SK-N-SH (cell line): ENCODE measurements at regions not wholly inside any gene's neighbourhood (a gene's known extent, or its start where the extent isn't known, plus 50 kb on each side); places are given as distances from the start of the nearest gene placed in this dataset.

ENCODE experiments used
- CTCF ChIA-PET: fragments of 300-600, 350-600 bp; formaldehyde crosslinking; extraction: SDS; loops from one replicate; lab custom pipeline; 2021; lab: Yijun Ruan, JAX
- POLR2A ChIA-PET: fragments of 350-600 bp; sonication (Branson Sonifier 250); formaldehyde crosslinking; extraction: SDS; loops from one replicate; lab custom pipeline; 2020; ENCODE audit warnings: antibody characterized with exemption, inconsistent platforms; lab: Yijun Ruan, JAX
- DNase-seq: peaks from one replicate; pipeline ENCODE4 v3.0.0; 2012
- H2AFZ ChIP-seq: fragments of 200-600 bp; sonication (generic); 2 replicates; pipeline ENCODE4 v1.8.1; 2016; ENCODE audit warnings: antibody characterized with exemption, mild to moderate bottlenecking, low read depth
- H3F3A ChIP-seq: fragments of 200-600 bp; sonication (generic); replicated peaks from 2 replicates; pipeline ENCODE3; 2016; ENCODE audit warnings: antibody characterized with exemption, mild to moderate bottlenecking; ENCODE audit not compliant: insufficient read depth
- H3K27ac ChIP-seq, 2 experiments: fragments of 200-500 bp in 1 of 2; fragments of 200-600 bp in 1 of 2; sonication (Bioruptor generic) in 1 of 2; sonication (generic), shearing (Covaris generic) in 1 of 2; 2 replicates each; pipeline versions ENCODE4 v1.5.1 to v1.6.1; 2014 to 2016; ENCODE audit warnings: low read depth in 2 of 2, inconsistent platforms in 1 of 2, low read length in 1 of 2, mild to moderate bottlenecking in 1 of 2, mixed read lengths in 1 of 2
- H3K27me3 ChIP-seq: fragments of 200-600 bp; sonication (generic), shearing (Covaris generic); 2 replicates; pipeline ENCODE4 v1.6.1; 2016; ENCODE audit warnings: mixed run types; ENCODE audit not compliant: insufficient read depth
- H3K36me3 ChIP-seq, 2 experiments: fragments of 200-500 bp in 1 of 2; fragments of 200-600 bp in 1 of 2; sonication (Bioruptor generic) in 1 of 2; sonication (generic) in 1 of 2; replicated peaks in 1 of 2; 2 replicates each; pipeline versions ENCODE3 to v1.5.1; 2014 to 2016; ENCODE audit warnings: low read length in 1 of 2, mild to moderate bottlenecking in 1 of 2; ENCODE audit not compliant: insufficient read depth in 2 of 2, control insufficient read depth in 1 of 2
- H3K4me1 ChIP-seq, 2 experiments: fragments of 200-500 bp in 1 of 2; fragments of 200-600 bp in 1 of 2; sonication (Bioruptor generic) in 1 of 2; sonication (generic), shearing (Covaris generic) in 1 of 2; 2 replicates each; pipeline versions ENCODE4 v1.5.1 to v1.6.1; 2014 to 2016; ENCODE audit warnings: low read depth in 1 of 2, low read length in 1 of 2, mixed run types in 1 of 2; ENCODE audit not compliant: insufficient read depth in 2 of 2, control insufficient read depth in 1 of 2
- H3K4me2 ChIP-seq: fragments of 200-600 bp; sonication (generic), shearing (Covaris generic); 2 replicates; pipeline ENCODE4 v1.6.1; 2017; ENCODE audit warnings: mixed run types
- H3K4me3 ChIP-seq, 2 experiments: fragments of 200-500 bp in 1 of 2; fragments of 200-600 bp in 1 of 2; sonication (Bioruptor generic) in 1 of 2; sonication (generic), shearing (Covaris generic) in 1 of 2; 2 replicates each; pipeline versions ENCODE4 v1.5.1 to v1.8.1; 2014 to 2016; ENCODE audit warnings: low read depth in 2 of 2, inconsistent platforms in 1 of 2, low read length in 1 of 2, mild to moderate bottlenecking in 1 of 2, mixed read lengths in 1 of 2, moderate library complexity in 1 of 2
- H3K79me2 ChIP-seq: fragments of 200-600 bp; sonication (generic); 2 replicates; pipeline ENCODE4 v1.8.1; 2017; ENCODE audit warnings: mild to moderate bottlenecking; ENCODE audit not compliant: insufficient read depth
- H3K9ac ChIP-seq: fragments of 200-600 bp; sonication (generic); 2 replicates; pipeline ENCODE4 v1.6.1; 2017; ENCODE audit warnings: mixed run types
- H3K9me2 ChIP-seq: fragments of 200-600 bp; sonication (generic); 2 replicates; pipeline ENCODE4 v1.6.1; 2017; ENCODE audit warnings: mixed run types
- H3K9me3 ChIP-seq: fragments of 200-600 bp; sonication (generic); 2 replicates; pipeline ENCODE4 v1.6.1; 2017; ENCODE audit warnings: mixed run types, mild to moderate bottlenecking, moderate library complexity
- H4K20me1 ChIP-seq: fragments of 200-600 bp; sonication (generic); 2 replicates; pipeline ENCODE4 v1.6.1; 2017; ENCODE audit warnings: mild to moderate bottlenecking, mixed run types; ENCODE audit not compliant: insufficient read depth
- ELF1 ChIP-seq: IDR thresholded peaks from 2 replicates; pipeline ENCODE4 v1.4.0; 2012
- EP300 ChIP-seq, 2 experiments: IDR thresholded peaks; 2 replicates each; pipeline versions ENCODE4 v1.4.0 to v1.6.1; 2012; ENCODE audit warnings: borderline replicate concordance in 1 of 2, low read depth in 1 of 2, low read length in 1 of 2
- GATA2 ChIP-seq: sonication (generic); formaldehyde crosslinking; IDR thresholded peaks from 2 replicates; pipeline ENCODE4 v1.5.0; 2020; ENCODE audit warnings: mild to moderate bottlenecking, missing genetic modification reagents
- MEF2A ChIP-seq: IDR thresholded peaks from 2 replicates; pipeline ENCODE4 v1.4.0; 2012; ENCODE audit warnings: low read depth, borderline replicate concordance
- MXI1 ChIP-seq: IDR thresholded peaks from 2 replicates; pipeline ENCODE4 v1.6.1; 2012; ENCODE audit warnings: mild to moderate bottlenecking, low read depth, low read length, improper control_type of control experiment
- NRF1 ChIP-seq: IDR thresholded peaks from 2 replicates; pipeline ENCODE4 v1.6.1; 2012; ENCODE audit warnings: low read depth, mild to moderate bottlenecking, low read length
- RXRA ChIP-seq: IDR thresholded peaks from 2 replicates; pipeline ENCODE4 v1.4.0; 2012; ENCODE audit warnings: low read depth, mild to moderate bottlenecking, borderline replicate concordance
- SIN3A ChIP-seq: IDR thresholded peaks from 2 replicates; pipeline ENCODE4 v1.6.1; 2012; ENCODE audit warnings: low read depth, mild to moderate bottlenecking, low read length, moderate library complexity, borderline replicate concordance
- SMC3 ChIP-seq: IDR thresholded peaks from 2 replicates; pipeline ENCODE4 v1.6.1; 2012; ENCODE audit warnings: low read depth, low read length, improper control_type of control experiment
- TAF1 ChIP-seq: IDR thresholded peaks from 2 replicates; pipeline ENCODE4 v1.6.1; 2012; ENCODE audit warnings: low read depth, mild to moderate bottlenecking, low read length, moderate library complexity, borderline replicate concordance
- TCF12 ChIP-seq: IDR thresholded peaks from 2 replicates; pipeline ENCODE4 v1.4.0; 2012
- YY1 ChIP-seq: IDR thresholded peaks from 2 replicates; pipeline ENCODE4 v1.4.0; 2012; ENCODE audit warnings: low read depth, mild to moderate bottlenecking
- WGBS: methylation state at CpG from one replicate; pipeline ENCODE4 v1.1.6; 2017; ENCODE audit warnings: low lambda C conversion rate; 5-methylcytosine and 5-hydroxymethylcytosine counted together
- TF ChIP-seq, protein P1 (sequence below): IDR thresholded peaks from 2 replicates; pipeline ENCODE4 v1.4.0; 2012; ENCODE audit warnings: low read depth
- TF ChIP-seq, protein P2 (sequence below): fragments of 200-600 bp; sonication (generic); IDR thresholded peaks from 2 replicates; pipeline ENCODE4 v1.6.1; 2017; ENCODE audit warnings: antibody characterized with exemption, mild to moderate bottlenecking, moderate library complexity
- TF ChIP-seq, protein P3 (sequence below): IDR thresholded peaks from 2 replicates; pipeline ENCODE4 v1.4.0; 2012; ENCODE audit warnings: low read depth, borderline replicate concordance
- TF ChIP-seq, protein P4 (sequence below): IDR thresholded peaks from 2 replicates; pipeline ENCODE4 v1.4.0; 2012; ENCODE audit warnings: low read depth, borderline replicate concordance
- TF ChIP-seq, protein P5 (sequence below): fragments of 150-350 bp; IDR thresholded peaks from 2 replicates; pipeline ENCODE4 v1.6.1; 2017; ENCODE audit warnings: antibody characterized with exemption, low read length, low read depth, borderline replicate concordance

DNA sequence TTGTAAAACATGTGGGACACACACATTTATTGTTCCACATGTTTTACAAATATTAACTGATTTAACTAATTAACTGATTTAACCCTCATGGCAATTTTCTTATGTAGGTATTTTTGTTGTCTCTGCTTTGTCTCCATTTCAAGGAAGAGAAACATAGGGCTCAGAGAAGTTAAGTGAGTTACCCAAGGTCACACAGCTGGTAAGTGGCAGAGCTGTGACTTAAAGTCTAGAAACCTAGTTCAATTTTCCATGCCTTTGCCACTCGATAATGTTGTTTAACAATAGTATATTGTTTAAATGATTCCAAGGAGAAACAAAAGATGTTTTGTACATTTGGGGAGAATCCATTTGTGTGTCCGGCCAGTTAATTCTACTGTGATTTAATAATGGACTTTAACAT lies 284.1 kb upstream of the CDH5 start (continued):
- TF ChIP-seq, protein P1, sequence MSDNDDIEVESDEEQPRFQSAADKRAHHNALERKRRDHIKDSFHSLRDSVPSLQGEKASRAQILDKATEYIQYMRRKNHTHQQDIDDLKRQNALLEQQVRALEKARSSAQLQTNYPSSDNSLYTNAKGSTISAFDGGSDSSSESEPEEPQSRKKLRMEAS: no peak
- TF ChIP-seq MXI1: no peak

DNA sequence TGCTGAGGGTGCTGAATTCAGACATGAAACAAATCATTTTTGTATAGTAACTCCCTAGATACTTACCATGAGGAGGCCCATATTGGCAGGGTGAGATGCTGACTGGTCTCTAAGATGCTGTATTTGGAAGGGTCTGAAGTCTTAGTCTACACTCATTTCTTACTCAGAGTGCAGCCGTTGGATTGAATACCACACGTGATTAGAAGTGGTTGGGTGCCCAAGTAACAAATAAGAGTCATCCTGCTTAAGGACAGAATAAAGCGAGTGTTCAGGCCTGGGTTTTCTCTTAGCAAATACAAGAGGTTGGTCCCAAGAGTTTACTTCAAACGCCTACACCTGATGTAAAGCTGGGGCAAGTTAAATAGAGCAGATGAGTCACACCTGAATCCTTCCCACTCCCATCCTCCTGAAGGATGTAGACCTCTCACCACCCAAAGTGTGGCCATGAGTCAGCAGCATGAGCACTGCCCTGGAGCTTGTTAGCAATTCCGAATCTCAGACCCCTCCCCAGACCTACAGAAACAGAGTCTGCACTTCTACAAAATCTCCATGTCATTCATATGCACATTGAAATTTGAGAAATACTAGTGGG lies 284.6 kb upstream of the CDH5 start:
- Histone ChIP-seq H3K4me3 (no peak overlapping the region), H3K9me2 (no peaks in the 10 kb centered on the region), H3K4me2 (no peak overlapping the region), H3K79me2 (no peaks in the 10 kb centered on the region), H2AFZ (no peak overlapping the region), H3K27me3 (no peaks in the 10 kb centered on the region), H3K27ac (no peak overlapping the region), H3F3A (no peaks in the 10 kb centered on the region), H3K9ac (no peak overlapping the region), H3K36me3 (no peaks in the 10 kb centered on the region), H3K9me3 (no peaks in the 10 kb centered on the region), H4K20me1 (no peaks in the 10 kb centered on the region), H3K4me1 (peaks cover 0 to 4% of the 10 kb centered on the region in 2 experiments; a peak in 2 of 4 replicates)
- WGBS: 43% methylated on average over 5 of the region's 5 CpGs
- TF ChIP-seq, protein P2, sequence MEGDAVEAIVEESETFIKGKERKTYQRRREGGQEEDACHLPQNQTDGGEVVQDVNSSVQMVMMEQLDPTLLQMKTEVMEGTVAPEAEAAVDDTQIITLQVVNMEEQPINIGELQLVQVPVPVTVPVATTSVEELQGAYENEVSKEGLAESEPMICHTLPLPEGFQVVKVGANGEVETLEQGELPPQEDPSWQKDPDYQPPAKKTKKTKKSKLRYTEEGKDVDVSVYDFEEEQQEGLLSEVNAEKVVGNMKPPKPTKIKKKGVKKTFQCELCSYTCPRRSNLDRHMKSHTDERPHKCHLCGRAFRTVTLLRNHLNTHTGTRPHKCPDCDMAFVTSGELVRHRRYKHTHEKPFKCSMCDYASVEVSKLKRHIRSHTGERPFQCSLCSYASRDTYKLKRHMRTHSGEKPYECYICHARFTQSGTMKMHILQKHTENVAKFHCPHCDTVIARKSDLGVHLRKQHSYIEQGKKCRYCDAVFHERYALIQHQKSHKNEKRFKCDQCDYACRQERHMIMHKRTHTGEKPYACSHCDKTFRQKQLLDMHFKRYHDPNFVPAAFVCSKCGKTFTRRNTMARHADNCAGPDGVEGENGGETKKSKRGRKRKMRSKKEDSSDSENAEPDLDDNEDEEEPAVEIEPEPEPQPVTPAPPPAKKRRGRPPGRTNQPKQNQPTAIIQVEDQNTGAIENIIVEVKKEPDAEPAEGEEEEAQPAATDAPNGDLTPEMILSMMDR: no peak
- TF ChIP-seq GATA2 (CRISPR knock-in tag) (no peak), RXRA (no peak), ELF1 (no peak), YY1 (no peak), TCF12 (no peak), EP300 (IDR thresholded peaks at IDR 0.05; ENCODE audit: borderline replicate concordance in 1 of 2, low read depth in 1 of 2, low read length in 1 of 2) (no peak), SIN3A (no peak), SMC3 (no peak), NRF1 (no peak), MEF2A (no peak), TAF1 (no peak)
- TF ChIP-seq, protein P3, sequence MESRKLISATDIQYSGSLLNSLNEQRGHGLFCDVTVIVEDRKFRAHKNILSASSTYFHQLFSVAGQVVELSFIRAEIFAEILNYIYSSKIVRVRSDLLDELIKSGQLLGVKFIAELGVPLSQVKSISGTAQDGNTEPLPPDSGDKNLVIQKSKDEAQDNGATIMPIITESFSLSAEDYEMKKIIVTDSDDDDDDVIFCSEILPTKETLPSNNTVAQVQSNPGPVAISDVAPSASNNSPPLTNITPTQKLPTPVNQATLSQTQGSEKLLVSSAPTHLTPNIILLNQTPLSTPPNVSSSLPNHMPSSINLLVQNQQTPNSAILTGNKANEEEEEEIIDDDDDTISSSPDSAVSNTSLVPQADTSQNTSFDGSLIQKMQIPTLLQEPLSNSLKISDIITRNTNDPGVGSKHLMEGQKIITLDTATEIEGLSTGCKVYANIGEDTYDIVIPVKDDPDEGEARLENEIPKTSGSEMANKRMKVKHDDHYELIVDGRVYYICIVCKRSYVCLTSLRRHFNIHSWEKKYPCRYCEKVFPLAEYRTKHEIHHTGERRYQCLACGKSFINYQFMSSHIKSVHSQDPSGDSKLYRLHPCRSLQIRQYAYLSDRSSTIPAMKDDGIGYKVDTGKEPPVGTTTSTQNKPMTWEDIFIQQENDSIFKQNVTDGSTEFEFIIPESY: no peak
- TF ChIP-seq, protein P4, sequence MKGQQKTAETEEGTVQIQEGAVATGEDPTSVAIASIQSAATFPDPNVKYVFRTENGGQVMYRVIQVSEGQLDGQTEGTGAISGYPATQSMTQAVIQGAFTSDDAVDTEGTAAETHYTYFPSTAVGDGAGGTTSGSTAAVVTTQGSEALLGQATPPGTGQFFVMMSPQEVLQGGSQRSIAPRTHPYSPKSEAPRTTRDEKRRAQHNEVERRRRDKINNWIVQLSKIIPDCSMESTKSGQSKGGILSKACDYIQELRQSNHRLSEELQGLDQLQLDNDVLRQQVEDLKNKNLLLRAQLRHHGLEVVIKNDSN: no peak
- TF ChIP-seq, protein P5, sequence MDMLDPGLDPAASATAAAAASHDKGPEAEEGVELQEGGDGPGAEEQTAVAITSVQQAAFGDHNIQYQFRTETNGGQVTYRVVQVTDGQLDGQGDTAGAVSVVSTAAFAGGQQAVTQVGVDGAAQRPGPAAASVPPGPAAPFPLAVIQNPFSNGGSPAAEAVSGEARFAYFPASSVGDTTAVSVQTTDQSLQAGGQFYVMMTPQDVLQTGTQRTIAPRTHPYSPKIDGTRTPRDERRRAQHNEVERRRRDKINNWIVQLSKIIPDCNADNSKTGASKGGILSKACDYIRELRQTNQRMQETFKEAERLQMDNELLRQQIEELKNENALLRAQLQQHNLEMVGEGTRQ: no peak
- TF ChIP-seq, protein P1: no peak
- no peak for DNase-seq
- CTCF ChIA-PET: interaction anchor here (0.6 to 1.0 kb wide), 2 partner anchors 18 to 131 kb away, joined by 3 read pairs; no protein-coding TSS in a partner anchor
- POLR2A ChIA-PET: no interaction called here
